Natural killer cell (primary cell): ENCODE measurements at regions not wholly inside any gene's neighbourhood (a gene's known extent, or its start where the extent isn't known, plus 50 kb on each side); places are given as distances from the start of the nearest gene placed in this dataset.

ENCODE experiments used
- ATAC-seq, 3 donors: fragments of 150-1000 bp in 2 of 3; fragments of 200-7000 bp in 1 of 3; cut with Tn5 transposase; 1 replicate in 1 of 3; 2 replicates in 2 of 3; pipeline ENCODE4 v1.10.0; 2021; ENCODE audit warnings: mild to moderate bottlenecking in 2 of 3, moderate library complexity in 2 of 3
- DNase-seq, 2 donors: peaks; one replicate each; pipeline versions ENCODE4 v3.0.0 to v3.0.0-alpha.2; 2013 to 2021; ENCODE audit warnings: mixed read lengths in 1 of 2
- H3K27ac ChIP-seq: one replicate; pipeline ENCODE4 v1.5.1; 2013; ENCODE audit warnings: mild to moderate bottlenecking, low read length
- H3K27me3 ChIP-seq: one replicate; pipeline ENCODE4 v1.6.1; 2013; ENCODE audit warnings: low read length; ENCODE audit not compliant: control insufficient read depth, insufficient read depth
- H3K36me3 ChIP-seq: one replicate; pipeline ENCODE4 v1.6.1; 2013; ENCODE audit warnings: low read length; ENCODE audit not compliant: control insufficient read depth, insufficient read depth
- H3K4me1 ChIP-seq: one replicate; pipeline ENCODE4 v1.6.1; 2013; ENCODE audit warnings: low read length; ENCODE audit not compliant: control insufficient read depth, insufficient read depth
- H3K4me3 ChIP-seq: one replicate; pipeline ENCODE4 v1.5.1; 2013; ENCODE audit warnings: low read length
- H3K9me3 ChIP-seq: one replicate; pipeline ENCODE4 v1.6.1; 2013; ENCODE audit warnings: low read length; ENCODE audit not compliant: control insufficient read depth, insufficient read depth
- H3K27ac Mint-ChIP-seq, 2 donors: one replicate each; pipeline ENCODE4 v1.8.0; 2022; ENCODE audit warnings: mild to moderate bottlenecking in 2 of 2, mixed read lengths in 2 of 2, moderate library complexity in 1 of 2
- H3K27me3 Mint-ChIP-seq, 2 donors: one replicate each; pipeline ENCODE4 v1.8.0; 2022; ENCODE audit warnings: low read depth in 2 of 2, mixed read lengths in 2 of 2
- H3K36me3 Mint-ChIP-seq: one replicate; pipeline ENCODE4 v1.8.0; 2022; ENCODE audit warnings: mixed read lengths
- H3K4me1 Mint-ChIP-seq, 2 donors: one replicate each; pipeline ENCODE4 v1.8.0; 2022; ENCODE audit warnings: mixed read lengths in 2 of 2
- H3K4me3 Mint-ChIP-seq: one replicate; pipeline ENCODE4 v1.8.0; 2022; ENCODE audit warnings: mild to moderate bottlenecking, moderate library complexity, mixed read lengths
- H3K9me3 Mint-ChIP-seq, 2 donors: one replicate each; pipeline ENCODE4 v1.8.0; 2022; ENCODE audit warnings: mixed read lengths in 2 of 2
- WGBS: methylation state at CpG from one replicate; pipeline ENCODE4 v1.1.7; 2013; ENCODE audit warnings: missing lambda C conversion rate; ENCODE audit not compliant: insufficient coverage; 5-methylcytosine and 5-hydroxymethylcytosine counted together
- intact Hi-C: fragments of 100-400 bp; cut with micrococcal nuclease; formaldehyde crosslinking; loops from one replicate; pipeline ENCODE4 v1.14.2; 2022
- TF ChIP-seq, protein P1 (sequence below): fragments of 200-600 bp; IDR thresholded peaks from one replicate; pipeline ENCODE4 v1.8.0; 2022; ENCODE audit warnings: antibody characterized with exemption

DNA sequence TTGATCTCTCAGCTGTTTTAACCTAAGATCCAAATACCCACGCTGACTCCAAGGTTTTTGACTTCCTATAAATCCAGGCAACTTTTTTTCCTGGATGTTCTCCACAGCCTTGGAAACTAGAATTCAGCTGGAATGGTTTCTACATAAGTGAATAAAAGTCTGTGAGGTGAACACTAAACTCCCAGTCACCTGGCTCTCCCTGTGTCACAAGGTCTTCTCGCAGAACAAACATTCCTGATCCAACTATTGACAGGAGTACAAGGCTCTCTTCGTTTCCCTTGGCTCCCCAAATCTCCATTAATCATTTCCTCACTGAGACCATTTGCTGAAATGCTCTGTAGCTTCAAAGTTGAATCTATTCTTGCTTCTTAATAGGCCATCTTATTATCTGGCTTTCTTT is 265.7 kb downstream of the ADGRG6 start:
- Histone ChIP-seq H3K4me1 (no peaks in the 10 kb centered on the region), H3K27ac (no peak overlapping the region), H3K4me3 (no peak overlapping the region), H3K9me3 (no peaks in the 10 kb centered on the region), H3K27me3 (no peaks in the 10 kb centered on the region), H3K36me3 (no peaks in the 10 kb centered on the region)
- Mint-ChIP-seq H3K27me3 (peaks cover 0 to 3% of the 10 kb centered on the region in 2 donors), H3K36me3 (no peaks in the 10 kb centered on the region), H3K4me3 (no peak overlapping the region), H3K9me3 (no peaks in the 10 kb centered on the region), H3K4me1 (no peaks in the 10 kb centered on the region), H3K27ac (no peak overlapping the region)
- DNase-seq = no peak
- ATAC-seq = no peak
- intact Hi-C loops = loop anchor here (10.0 kb wide), 1 partner anchor 857 kb away; no protein-coding TSS in a partner anchor
- 87% methylated on average over 3 of the region's 3 CpGs for WGBS
- TF ChIP-seq, protein P1, sequence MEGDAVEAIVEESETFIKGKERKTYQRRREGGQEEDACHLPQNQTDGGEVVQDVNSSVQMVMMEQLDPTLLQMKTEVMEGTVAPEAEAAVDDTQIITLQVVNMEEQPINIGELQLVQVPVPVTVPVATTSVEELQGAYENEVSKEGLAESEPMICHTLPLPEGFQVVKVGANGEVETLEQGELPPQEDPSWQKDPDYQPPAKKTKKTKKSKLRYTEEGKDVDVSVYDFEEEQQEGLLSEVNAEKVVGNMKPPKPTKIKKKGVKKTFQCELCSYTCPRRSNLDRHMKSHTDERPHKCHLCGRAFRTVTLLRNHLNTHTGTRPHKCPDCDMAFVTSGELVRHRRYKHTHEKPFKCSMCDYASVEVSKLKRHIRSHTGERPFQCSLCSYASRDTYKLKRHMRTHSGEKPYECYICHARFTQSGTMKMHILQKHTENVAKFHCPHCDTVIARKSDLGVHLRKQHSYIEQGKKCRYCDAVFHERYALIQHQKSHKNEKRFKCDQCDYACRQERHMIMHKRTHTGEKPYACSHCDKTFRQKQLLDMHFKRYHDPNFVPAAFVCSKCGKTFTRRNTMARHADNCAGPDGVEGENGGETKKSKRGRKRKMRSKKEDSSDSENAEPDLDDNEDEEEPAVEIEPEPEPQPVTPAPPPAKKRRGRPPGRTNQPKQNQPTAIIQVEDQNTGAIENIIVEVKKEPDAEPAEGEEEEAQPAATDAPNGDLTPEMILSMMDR = no peak

DNA sequence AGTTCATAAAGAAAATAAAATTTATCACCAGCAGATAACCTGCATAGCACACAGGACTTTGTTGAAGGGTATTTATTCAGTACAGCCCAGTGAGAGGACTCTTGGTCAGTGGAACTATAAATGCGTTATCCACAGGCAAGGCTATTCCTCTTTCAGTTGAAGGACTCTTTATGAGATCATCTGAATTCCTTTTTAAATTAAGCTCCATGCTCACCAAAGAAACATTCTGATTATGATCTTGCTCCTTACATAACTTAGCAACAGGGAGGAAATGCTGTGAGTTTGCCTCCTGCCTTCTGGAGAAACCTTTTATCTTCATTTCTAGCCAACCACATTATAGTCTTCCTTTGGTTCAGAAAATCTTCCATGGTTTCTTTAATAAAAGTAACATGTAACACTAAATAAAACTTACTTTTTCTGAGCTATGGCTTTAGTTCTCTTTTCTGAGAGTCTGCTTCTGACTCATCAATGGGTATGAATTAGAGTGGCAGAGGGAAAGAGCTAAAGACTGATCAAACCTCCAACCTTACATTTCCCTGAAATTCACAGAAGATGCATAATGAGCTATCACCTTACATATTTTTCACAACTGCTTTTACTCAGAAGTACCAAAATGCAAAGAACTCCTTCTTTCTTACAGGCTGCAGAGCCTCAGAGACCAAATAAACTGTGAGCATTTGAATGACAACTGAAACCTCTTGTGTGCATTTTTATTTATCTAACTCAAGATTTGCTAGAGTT is 267.2 kb downstream of the ADGRG6 start:
- Mint-ChIP-seq H3K36me3 (no peaks in the 10 kb centered on the region), H3K4me3 (no peak overlapping the region), H3K27ac (no peak overlapping the region), H3K27me3 (peaks cover 0 to 6% of the 10 kb centered on the region in 2 donors), H3K4me1 (no peaks in the 10 kb centered on the region), H3K9me3 (no peaks in the 10 kb centered on the region)
- Histone ChIP-seq H3K36me3 (no peaks in the 10 kb centered on the region), H3K9me3 (peaks cover 4% of the 10 kb centered on the region), H3K4me3 (no peak overlapping the region), H3K4me1 (no peaks in the 10 kb centered on the region), H3K27me3 (no peaks in the 10 kb centered on the region), H3K27ac (no peak overlapping the region)
- WGBS = 77% methylated on average over 1 of the region's 1 CpG
- ATAC-seq = no peak
- TF ChIP-seq, protein P1 = no peak
- intact Hi-C loops = loop anchor here (10.0 kb wide), 1 partner anchor 856 kb away; no protein-coding TSS in a partner anchor
- no peak for DNase-seq

DNA sequence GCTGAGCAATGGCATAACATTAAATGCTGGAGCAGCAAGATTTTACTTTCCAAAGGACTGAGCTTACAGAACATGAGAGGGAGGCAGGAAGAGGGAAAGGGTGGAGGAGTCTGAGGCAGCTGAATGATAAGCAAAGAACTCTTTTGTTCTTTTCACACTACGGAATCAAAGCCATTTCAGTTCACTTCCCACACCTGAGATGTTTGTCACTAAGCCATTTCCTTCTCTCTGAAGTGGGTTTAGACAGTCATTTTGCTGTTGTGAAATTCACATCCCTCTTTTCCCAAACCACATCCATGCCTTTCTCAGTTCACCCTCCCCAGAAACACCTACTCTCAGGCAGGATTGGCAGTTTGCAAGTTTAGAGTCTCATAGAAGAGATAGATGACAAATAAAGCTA is 267.9 kb downstream of the ADGRG6 start:
- Histone ChIP-seq H3K4me1 (no peaks in the 10 kb centered on the region), H3K27me3 (no peaks in the 10 kb centered on the region), H3K27ac (no peak overlapping the region), H3K9me3 (peaks cover 8% of the 10 kb centered on the region), H3K36me3 (no peaks in the 10 kb centered on the region), H3K4me3 (no peak overlapping the region)
- H3K4me1 Mint-ChIP-seq = no peaks in the 10 kb centered on the region
- intact Hi-C loops = loop anchor here (10.0 kb wide), 1 partner anchor 855 kb away; no protein-coding TSS in a partner anchor
- ATAC-seq (no peak), DNase-seq (peak in 1 of 2 donors; percentile 42)
- TF ChIP-seq, protein P1 = no peak
- peaks cover 0 to 6% of the 10 kb centered on the region in 2 donors for H3K27me3 Mint-ChIP-seq
- no peaks in the 10 kb centered on the region for H3K36me3 Mint-ChIP-seq
- no CpG with 5 or more reads among the region's 1 CpG for WGBS
- no peaks in the 10 kb centered on the region for H3K9me3 Mint-ChIP-seq
- H3K27ac Mint-ChIP-seq = no peak overlapping the region
- H3K4me3 Mint-ChIP-seq = no peak overlapping the region

DNA sequence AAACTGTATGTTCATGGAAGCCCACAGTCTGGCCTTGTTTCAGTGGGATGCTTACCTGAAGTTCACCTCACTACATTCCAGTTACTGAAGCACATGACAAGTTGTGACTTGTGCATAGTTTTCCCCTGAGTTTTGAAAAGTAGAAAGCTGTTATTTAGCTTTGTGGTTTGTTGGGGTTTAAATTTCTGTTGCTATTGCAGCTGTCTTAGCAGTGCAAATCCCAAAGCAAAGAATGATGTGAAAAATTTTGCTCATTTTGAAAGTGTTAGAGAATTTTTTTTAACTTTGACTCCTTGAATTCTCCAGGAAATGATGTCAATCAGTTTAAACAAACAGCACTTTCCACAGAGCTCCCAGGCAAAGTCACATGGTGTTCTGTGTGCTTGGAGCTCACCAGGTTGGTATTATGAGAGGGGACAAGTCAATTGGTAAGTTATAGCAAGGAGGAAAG is 268.4 kb downstream of the ADGRG6 start:
- TF ChIP-seq, protein P1 = no peak
- Histone ChIP-seq H3K27me3 (no peaks in the 10 kb centered on the region), H3K27ac (no peak overlapping the region), H3K9me3 (peaks cover 8% of the 10 kb centered on the region), H3K4me1 (no peaks in the 10 kb centered on the region), H3K36me3 (no peaks in the 10 kb centered on the region), H3K4me3 (no peak overlapping the region)
- no peak overlapping the region for H3K4me3 Mint-ChIP-seq
- intact Hi-C loops = no loop called here
- ATAC-seq (no peak), DNase-seq (no peak)
- H3K4me1 Mint-ChIP-seq = no peaks in the 10 kb centered on the region
- no peak overlapping the region for H3K27ac Mint-ChIP-seq
- H3K36me3 Mint-ChIP-seq = no peaks in the 10 kb centered on the region
- peaks cover 0 to 6% of the 10 kb centered on the region in 2 donors for H3K27me3 Mint-ChIP-seq
- H3K9me3 Mint-ChIP-seq = no peaks in the 10 kb centered on the region
